ENCODE measurements at regions not wholly inside any gene's neighbourhood (a gene's known extent, or its start where the extent isn't known, plus 50 kb on each side); places are given as distances from the start of the nearest gene placed in this dataset.

DNA sequence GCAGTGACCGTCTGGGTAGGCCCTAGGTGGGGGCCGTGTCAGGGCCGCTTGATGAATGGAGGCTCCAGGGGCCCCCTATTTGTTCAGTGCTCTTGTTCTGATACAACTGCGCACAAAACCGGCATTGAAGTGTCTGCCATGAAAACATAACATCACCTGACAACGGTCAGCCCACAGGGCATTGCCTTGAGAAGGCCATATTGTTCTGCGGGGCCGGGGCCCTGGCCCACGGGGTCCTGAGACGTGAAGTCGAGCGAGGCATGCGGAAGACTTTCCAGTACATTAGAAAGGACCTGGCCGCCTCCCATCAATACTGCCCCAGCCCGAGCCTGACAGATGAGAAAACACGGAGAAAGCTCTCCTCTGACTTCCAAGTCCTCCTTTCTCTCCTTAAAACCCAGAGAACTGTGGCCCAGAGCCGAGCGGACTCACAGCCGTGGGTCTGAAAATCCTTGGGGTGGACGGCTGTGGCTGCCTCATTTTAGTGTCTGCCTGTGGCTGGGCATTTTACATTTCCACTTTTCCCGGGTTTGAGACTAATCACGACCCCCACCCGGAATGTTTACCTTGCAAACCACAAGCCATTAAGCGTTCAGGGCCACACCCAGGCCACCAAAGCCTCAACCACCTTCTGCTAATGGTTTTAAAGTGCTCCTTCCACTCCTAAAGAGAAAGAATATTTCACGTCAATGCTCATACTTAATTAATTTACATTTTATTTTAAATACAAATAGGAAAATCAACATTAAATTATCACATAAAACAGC is 391.0 kb upstream of the IRX2 start:
- H4K20me1 ChIP-seq: no peaks in the 10 kb centered on the region
- H3K4me1 ChIP-seq: no peaks in the 10 kb centered on the region
- H3K27me3 ChIP-seq: no peaks in the 10 kb centered on the region
- H3K27ac ChIP-seq: no peak overlapping the region
- no peak for TF ChIP-seq Cebpa-rat (IDR thresholded peaks at IDR 0.05)
- no peaks in the 10 kb centered on the region for H3K36me3 ChIP-seq
- no peaks in the 10 kb centered on the region for H3K9me3 ChIP-seq
- H3K4me3 ChIP-seq: no peak overlapping the region
- H3K4me2 ChIP-seq: no peak overlapping the region
- H3K9ac ChIP-seq: no peak overlapping the region

DNA sequence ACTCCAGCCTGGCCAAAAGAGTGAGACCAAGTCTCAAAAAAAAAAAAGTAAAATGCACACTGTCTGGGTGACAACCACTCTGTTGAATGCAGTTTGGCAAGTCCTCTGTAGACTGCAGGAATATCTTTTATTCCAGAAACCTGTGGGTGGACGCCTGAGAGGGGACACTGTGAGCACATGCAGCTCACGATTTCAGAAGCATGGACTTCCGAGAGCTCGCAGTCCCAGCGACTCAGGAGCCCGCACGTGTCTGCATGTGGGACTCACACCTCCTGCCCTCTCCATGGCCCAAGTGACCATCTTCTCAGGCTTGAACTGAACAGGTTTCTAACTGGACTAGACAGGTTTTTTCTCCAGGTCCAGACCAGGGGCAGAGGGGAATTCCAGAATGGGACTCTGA is 388.6 kb upstream of the IRX2 start:
- H3K9me3 ChIP-seq: no peaks in the 10 kb centered on the region
- H3K9ac ChIP-seq: no peak overlapping the region
- no peaks in the 10 kb centered on the region for H3K36me3 ChIP-seq
- no peaks in the 10 kb centered on the region for H4K20me1 ChIP-seq
- TF ChIP-seq Cebpa-rat (IDR thresholded peaks at IDR 0.05): no peak
- no peak overlapping the region for H3K27ac ChIP-seq
- H3K4me2 ChIP-seq: no peak overlapping the region
- H3K27me3 ChIP-seq: no peaks in the 10 kb centered on the region
- no peak overlapping the region for H3K4me3 ChIP-seq
- no peaks in the 10 kb centered on the region for H3K4me1 ChIP-seq

DNA sequence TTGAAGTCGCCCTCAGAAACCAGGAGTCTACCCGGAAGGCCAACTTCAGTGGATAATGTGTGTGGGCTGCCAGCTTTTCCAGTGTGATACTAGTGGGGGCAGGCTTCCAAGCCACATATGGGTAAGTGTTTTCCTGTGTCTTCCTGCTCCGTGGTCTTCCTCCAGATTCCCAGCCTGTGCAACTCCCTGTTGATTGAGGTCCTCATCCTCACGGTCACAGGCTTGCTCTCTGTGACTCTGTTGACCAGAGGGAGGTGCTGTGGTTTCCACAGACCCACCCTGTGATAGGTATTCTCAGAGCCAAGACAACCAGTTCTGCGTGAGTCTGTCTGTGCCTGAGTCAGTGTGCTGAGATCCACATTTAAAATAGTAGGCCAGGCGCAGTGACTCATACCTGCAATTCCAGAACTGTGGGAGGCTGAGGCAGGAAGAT is 388.0 kb upstream of the IRX2 start:
- Histone ChIP-seq H3K4me3 (no peak overlapping the region), H3K9ac (no peak overlapping the region)
- no peak for TF ChIP-seq Cebpa-rat (IDR thresholded peaks at IDR 0.05)

DNA sequence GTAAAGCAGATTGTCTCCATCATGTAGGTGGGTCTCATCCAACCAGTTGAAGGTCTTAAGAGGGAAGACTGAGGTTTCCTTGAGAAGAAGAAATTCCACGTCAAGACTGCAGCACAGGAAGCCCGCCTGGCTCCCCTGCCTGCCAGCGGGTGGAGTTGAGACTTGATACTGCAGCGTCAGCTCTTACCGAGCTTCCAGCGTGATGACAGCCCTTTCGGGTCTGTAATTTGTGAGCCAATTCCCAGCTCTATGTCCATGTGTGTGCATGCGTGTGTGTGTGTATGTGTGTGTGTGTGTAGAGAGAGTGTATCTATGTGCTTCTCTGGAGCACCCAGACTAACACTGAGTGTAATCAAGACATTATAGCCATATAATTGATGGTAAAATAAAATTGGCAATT is 379.7 kb upstream of the IRX2 start:
- no peaks in the 10 kb centered on the region for H3K27me3 ChIP-seq
- H3K4me2 ChIP-seq: no peak overlapping the region
- no peaks in the 10 kb centered on the region for H4K20me1 ChIP-seq
- no peaks in the 10 kb centered on the region for H3K36me3 ChIP-seq
- TF ChIP-seq Cebpa-rat (IDR thresholded peaks at IDR 0.05): no peak
- H3K4me3 ChIP-seq: no peak overlapping the region
- no peak overlapping the region for H3K9ac ChIP-seq
- H3K9me3 ChIP-seq: no peaks in the 10 kb centered on the region
- H3K27ac ChIP-seq: no peak overlapping the region
- peaks cover 23% of the 10 kb centered on the region for H3K4me1 ChIP-seq

More for the DNA sequence above, 388.0 kb upstream of the IRX2 start:
- Histone ChIP-seq H4K20me1 (no peaks in the 10 kb centered on the region), H3K27ac (no peak overlapping the region), H3K27me3 (no peaks in the 10 kb centered on the region), H3K9me3 (no peaks in the 10 kb centered on the region), H3K36me3 (no peaks in the 10 kb centered on the region), H3K4me1 (peaks cover 5% of the 10 kb centered on the region), H3K4me2 (no peak overlapping the region)

DNA sequence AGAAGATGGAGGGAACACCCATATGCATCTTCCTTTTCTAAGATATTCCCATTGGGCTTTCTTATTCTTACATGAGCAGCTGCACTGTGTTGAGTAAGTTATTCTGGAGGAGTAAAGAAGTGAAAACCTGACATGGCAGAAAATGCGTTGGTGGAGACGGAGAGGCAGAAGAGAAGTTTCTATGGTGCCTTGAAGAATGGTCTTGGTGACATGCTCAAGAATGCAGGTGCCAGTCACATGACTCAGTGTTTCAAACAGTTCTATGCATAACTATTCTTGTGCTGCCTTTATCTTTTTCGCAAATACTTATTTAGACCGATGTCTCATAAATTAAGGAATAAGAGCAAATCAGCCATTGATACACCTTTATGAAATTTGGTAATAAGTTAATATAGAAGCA is 377.8 kb upstream of the IRX2 start:
- Histone ChIP-seq H3K4me1 (peaks cover 15% of the 10 kb centered on the region), H4K20me1 (no peaks in the 10 kb centered on the region), H3K9me3 (no peaks in the 10 kb centered on the region), H3K27me3 (no peaks in the 10 kb centered on the region), H3K4me2 (no peak overlapping the region), H3K4me3 (no peak overlapping the region), H3K36me3 (no peaks in the 10 kb centered on the region), H3K27ac (no peak overlapping the region), H3K9ac (no peak overlapping the region)
- TF ChIP-seq Cebpa-rat (IDR thresholded peaks at IDR 0.05): no peak

DNA sequence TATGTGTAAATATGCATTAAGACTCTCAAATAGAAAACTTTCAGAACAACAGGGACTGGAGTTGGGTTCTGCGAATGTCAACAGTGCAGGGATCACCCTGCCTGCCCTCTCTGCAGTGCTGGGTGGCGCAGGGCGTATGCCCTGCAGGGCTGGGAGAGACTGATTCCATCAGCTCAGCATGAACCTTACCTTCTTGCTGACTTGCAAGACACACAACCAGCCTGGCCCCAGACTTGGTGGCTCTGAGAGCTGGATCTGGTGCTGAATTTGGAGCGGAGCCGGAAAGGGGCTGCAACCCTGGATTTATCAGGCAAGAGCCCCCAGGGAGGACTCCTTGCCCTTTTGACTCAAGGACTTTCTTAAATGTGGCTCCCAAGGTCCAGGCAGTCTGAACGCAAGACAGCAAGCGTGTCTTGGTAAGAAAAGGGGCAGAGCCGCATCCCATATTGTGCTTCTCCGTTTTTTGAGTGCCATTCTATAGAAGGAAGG is 376.0 kb upstream of the IRX2 start:
- TF ChIP-seq Cebpa-rat (IDR thresholded peaks at IDR 0.05): no peak
- Histone ChIP-seq H3K9me3 (no peaks in the 10 kb centered on the region), H3K9ac (no peak overlapping the region), H3K4me2 (no peak overlapping the region), H4K20me1 (no peaks in the 10 kb centered on the region), H3K4me1 (no peaks in the 10 kb centered on the region), H3K4me3 (no peak overlapping the region), H3K36me3 (no peaks in the 10 kb centered on the region), H3K27me3 (peaks cover 6% of the 10 kb centered on the region; the same call in 1 of the 2 replicates), H3K27ac (no peak overlapping the region)

DNA sequence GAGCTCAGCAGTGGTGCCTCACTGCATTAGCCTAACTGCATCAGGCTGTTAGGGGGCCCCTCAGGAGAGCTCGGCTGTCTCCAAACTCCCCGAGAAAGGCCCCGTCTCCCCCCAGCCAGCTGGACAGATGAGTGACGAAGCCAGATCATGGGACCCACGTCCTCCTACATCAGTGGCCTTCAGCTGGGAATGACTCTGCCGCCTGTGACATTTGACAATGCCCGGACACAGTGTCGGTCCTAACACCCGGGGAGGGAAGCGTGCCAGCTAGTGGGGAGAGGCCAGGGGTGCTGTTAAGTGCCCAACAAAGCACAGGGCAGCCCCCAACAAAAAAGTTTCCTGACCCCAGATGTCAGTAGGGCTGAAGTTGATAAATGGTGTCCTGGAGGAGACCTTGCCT is 375.2 kb upstream of the IRX2 start:
- Histone ChIP-seq H3K27me3 (peaks cover 12% of the 10 kb centered on the region), H3K36me3 (no peaks in the 10 kb centered on the region), H3K9ac (no peak overlapping the region), H3K9me3 (no peaks in the 10 kb centered on the region), H4K20me1 (no peaks in the 10 kb centered on the region), H3K4me3 (no peak overlapping the region), H3K27ac (no peak overlapping the region), H3K4me2 (no peak overlapping the region), H3K4me1 (peaks cover 5% of the 10 kb centered on the region)
- no peak for TF ChIP-seq Cebpa-rat (IDR thresholded peaks at IDR 0.05)

DNA sequence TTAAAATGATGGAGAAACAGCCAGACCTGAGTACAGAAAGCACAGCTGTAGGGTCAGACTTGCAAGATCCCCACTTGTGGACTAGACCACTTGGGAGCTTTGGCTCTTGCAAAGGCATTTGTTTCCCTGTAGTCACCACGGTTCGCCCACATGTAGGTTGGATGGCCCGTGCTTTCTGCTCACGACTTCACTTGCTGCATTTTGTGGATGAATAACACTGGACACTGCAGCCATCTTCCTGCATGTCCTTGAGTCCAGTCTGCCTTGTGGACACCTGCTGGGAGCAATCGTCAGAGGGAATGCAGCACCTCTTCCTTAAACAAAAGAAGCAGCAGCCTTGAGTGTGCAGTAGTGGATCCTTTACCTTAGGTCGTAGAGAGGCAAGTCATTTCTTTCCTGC is 372.9 kb upstream of the IRX2 start:
- peaks cover 25% of the 10 kb centered on the region for H3K27me3 ChIP-seq
- peaks cover 10% of the 10 kb centered on the region for H3K4me1 ChIP-seq
- H4K20me1 ChIP-seq: no peaks in the 10 kb centered on the region
- no peak overlapping the region for H3K4me2 ChIP-seq
- H3K9me3 ChIP-seq: no peaks in the 10 kb centered on the region
- H3K9ac ChIP-seq: no peak overlapping the region
- H3K4me3 ChIP-seq: no peak overlapping the region
- H3K27ac ChIP-seq: no peak overlapping the region
- TF ChIP-seq Cebpa-rat (IDR thresholded peaks at IDR 0.05): no peak
- H3K36me3 ChIP-seq: no peaks in the 10 kb centered on the region

DNA sequence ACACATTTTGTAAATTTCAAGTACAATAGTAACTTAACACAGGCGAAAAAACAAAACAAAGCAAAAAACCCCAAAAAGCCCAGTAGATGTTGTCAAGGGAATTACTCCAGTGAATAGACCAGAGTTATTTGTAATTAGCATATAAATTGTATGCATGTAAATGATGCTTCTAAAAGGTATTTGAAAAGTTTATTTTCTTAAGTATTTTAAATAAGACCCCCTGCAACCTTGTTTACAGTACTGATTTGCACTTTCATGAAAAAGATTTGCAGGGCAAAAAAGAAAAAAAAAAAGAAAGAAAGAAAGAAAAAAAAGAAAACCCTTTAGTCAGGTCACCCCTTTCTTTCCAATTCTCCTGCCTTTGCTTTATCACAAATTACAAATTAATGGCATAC is 372.3 kb upstream of the IRX2 start:
- H3K27ac ChIP-seq: no peak overlapping the region
- no peaks in the 10 kb centered on the region for H3K36me3 ChIP-seq
- peaks cover 10% of the 10 kb centered on the region for H3K4me1 ChIP-seq
- TF ChIP-seq Cebpa-rat (IDR thresholded peaks at IDR 0.05): no peak
- H3K4me3 ChIP-seq: no peak overlapping the region
- H3K4me2 ChIP-seq: no peak overlapping the region
- no peaks in the 10 kb centered on the region for H4K20me1 ChIP-seq
- H3K9ac ChIP-seq: no peak overlapping the region
- H3K27me3 ChIP-seq: peaks cover 25% of the 10 kb centered on the region
- no peaks in the 10 kb centered on the region for H3K9me3 ChIP-seq

DNA sequence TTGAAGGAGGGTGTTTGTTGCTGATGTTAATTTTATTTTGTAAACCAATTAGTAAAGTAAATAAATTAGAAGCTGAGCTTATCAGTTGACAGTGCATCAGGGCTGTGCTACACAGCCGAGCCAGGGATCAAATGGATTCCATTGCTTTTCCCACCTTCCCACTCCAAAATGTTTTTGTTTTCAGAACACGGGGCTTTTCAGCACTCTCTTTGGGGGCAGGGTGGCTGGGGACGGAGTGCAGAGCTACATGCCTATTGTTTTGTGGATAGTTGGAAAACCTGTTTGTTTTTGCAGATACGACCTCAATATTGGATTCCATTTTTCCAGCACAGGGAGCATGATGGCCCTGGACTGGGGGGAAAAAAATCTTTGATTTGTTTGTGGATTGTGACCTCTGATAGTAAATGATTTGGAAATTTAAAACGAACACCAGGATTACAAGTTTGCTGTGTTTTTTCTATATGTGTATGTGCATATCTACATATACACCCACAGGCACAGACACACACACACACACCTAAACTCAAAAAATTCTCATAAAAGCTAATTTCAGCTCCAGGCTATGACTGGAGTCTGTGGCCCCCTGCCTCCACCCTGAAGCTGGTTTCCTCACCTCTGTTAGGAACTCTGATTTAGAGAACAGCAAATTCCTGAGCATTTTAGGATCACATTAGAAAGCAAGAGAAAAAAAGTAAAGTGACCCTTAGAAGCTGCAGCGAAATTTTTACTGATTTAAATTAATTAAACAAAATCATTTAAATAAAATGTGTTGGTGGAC is 371.7 kb upstream of the IRX2 start:
- H3K4me1 ChIP-seq: peaks cover 10% of the 10 kb centered on the region
- H3K4me2 ChIP-seq: no peak overlapping the region
- H3K9ac ChIP-seq: no peak overlapping the region
- no peak overlapping the region for H3K27ac ChIP-seq
- peaks cover 29% of the 10 kb centered on the region for H3K27me3 ChIP-seq
- TF ChIP-seq Cebpa-rat (IDR thresholded peaks at IDR 0.05): no peak
- H3K4me3 ChIP-seq: no peak overlapping the region
- H3K9me3 ChIP-seq: no peaks in the 10 kb centered on the region
- H3K36me3 ChIP-seq: no peaks in the 10 kb centered on the region
- no peaks in the 10 kb centered on the region for H4K20me1 ChIP-seq

Data from BLaER1 (cell line).